HepG2 (cell line): ENCODE measurements at regions not wholly inside any gene's neighbourhood (a gene's known extent, or its start where the extent isn't known, plus 50 kb on each side); places are given as distances from the start of the nearest gene placed in this dataset.

Experiments
- ATAC-seq: fragments of 200-7000 bp; cut with Tn5 transposase; 3 replicates; pipeline ENCODE4 v1.9.1; 2020; ENCODE audit warnings: mild to moderate bottlenecking, moderate library complexity
- BruUV-seq: library from RNA; stranded (reverse); fragments of 400-500 nt; replicated peaks from 2 replicates; lab custom pipeline; 2021; lab: Mats Ljungman, UMichigan
- CTCF ChIA-PET: fragments of 300-600 bp; formaldehyde crosslinking; extraction: SDS; loops from one replicate; lab custom pipeline; 2021; ENCODE audit warnings: low total read pairs, inconsistent platforms, low intra/inter-chr PET ratio; lab: Yijun Ruan, JAX
- POLR2A ChIA-PET: fragments of 350-600 bp; sonication (Branson Sonifier 250); formaldehyde crosslinking; loops from one replicate; lab custom pipeline; 2020; ENCODE audit warnings: antibody characterized with exemption, inconsistent platforms; lab: Yijun Ruan, JAX
- DNase-seq: peaks from one replicate; pipeline ENCODE4 v3.0.0-alpha.2; 2015; ENCODE audit warnings: low spot score
- FAIRE-seq: peaks from 3 replicates; lab custom pipeline; 2011; peaks lifted over from hg19 to GRCh38; lab: Jason Lieb, UNC
- H2AFZ ChIP-seq: one replicate; pipeline ENCODE4 v1.6.1; 2011; ENCODE audit warnings: low read length, inconsistent platforms
- H3K27ac ChIP-seq: fragments of 300-600 bp; 3 replicates; pipeline ENCODE4 v1.8.0; 2011; ENCODE audit warnings: mixed run types, mild to moderate bottlenecking, mixed read lengths, low read length, inconsistent platforms; ENCODE audit not compliant: insufficient read depth; ENCODE audit errors: extremely low read length
- H3K27me3 ChIP-seq, 2 experiments: fragments of 200-600 bp in 1 of 2; 2 replicates in 1 of 2; 3 replicates in 1 of 2; pipeline versions ENCODE4 v1.6.0 to v1.8.0; 2011; ENCODE audit warnings: low read length in 2 of 2, mild to moderate bottlenecking in 2 of 2, moderate library complexity in 2 of 2, inconsistent platforms in 1 of 2; ENCODE audit not compliant: insufficient read depth in 2 of 2, control insufficient read depth in 1 of 2
- H3K36me3 ChIP-seq, 2 experiments: fragments of 200-600 bp in 1 of 2; replicated peaks in 1 of 2; 2 replicates in 1 of 2; 3 replicates in 1 of 2; pipeline versions ENCODE4 v1.5.1 to v1.8.0; 2011; ENCODE audit warnings: low read length in 2 of 2, inconsistent platforms in 1 of 2; ENCODE audit not compliant: insufficient read depth in 2 of 2, control insufficient read depth in 1 of 2
- H3K4me1 ChIP-seq: 2 replicates; pipeline ENCODE4 v1.5.1; 2012; ENCODE audit warnings: low read length, inconsistent platforms; ENCODE audit not compliant: insufficient read depth
- H3K4me2 ChIP-seq: 2 replicates; pipeline ENCODE4 v1.6.0; 2011; ENCODE audit warnings: low read depth, low read length, inconsistent platforms
- H3K4me3 ChIP-seq, 3 experiments: fragments of 200-600 bp in 1 of 3; sonication (generic), shearing (Covaris generic) in 1 of 3; replicated peaks in 1 of 3; 2 replicates each; pipeline ENCODE4 v1.5.1; 2011 to 2016; ENCODE audit warnings: low read length in 3 of 3, inconsistent platforms in 2 of 3, low read depth in 2 of 3, mild to moderate bottlenecking in 2 of 3, control low read depth in 1 of 3, mixed read lengths in 1 of 3; ENCODE audit not compliant: insufficient read depth in 1 of 3
- H3K79me2 ChIP-seq: one replicate; pipeline ENCODE4 v1.6.1; 2011; ENCODE audit warnings: low read length, inconsistent platforms; ENCODE audit not compliant: insufficient read depth
- H3K9ac ChIP-seq: 2 replicates; pipeline ENCODE4 v1.6.0; 2011; ENCODE audit warnings: mild to moderate bottlenecking, low read depth, low read length, inconsistent platforms; ENCODE audit not compliant: insufficient read depth
- H3K9me3 ChIP-seq: 2 replicates; pipeline ENCODE4 v1.5.1; 2012; ENCODE audit warnings: mild to moderate bottlenecking, low read length
- H4K20me1 ChIP-seq: 2 replicates; pipeline ENCODE4 v1.6.0; 2011; ENCODE audit warnings: inconsistent platforms, mild to moderate bottlenecking, low read length, moderate library complexity; ENCODE audit not compliant: insufficient read depth
- ADNP ChIP-seq: sonication (generic); formaldehyde crosslinking; IDR thresholded peaks from 2 replicates; pipeline ENCODE4 v1.4.0; 2020; ENCODE audit warnings: missing genetic modification reagents
- CENPX ChIP-seq: sonication (generic); formaldehyde crosslinking; IDR thresholded peaks from 2 replicates; pipeline ENCODE4 v1.9.0; 2021; ENCODE audit warnings: mild to moderate bottlenecking, missing genetic modification reagents, moderate library complexity
- GRHL1 ChIP-seq: sonication (generic); formaldehyde crosslinking; conservative IDR thresholded peaks from 2 replicates; pipeline ENCODE4 v1.8.0; 2022; ENCODE audit warnings: missing genetic modification reagents
- HDAC6 ChIP-seq: fragments of 200-600 bp; sonication (generic); IDR thresholded peaks from 2 replicates; pipeline ENCODE4 v1.7.0; 2017; ENCODE audit warnings: mild to moderate bottlenecking, antibody characterized with exemption, low read length, low read depth
- HMGA1 ChIP-seq: sonication (generic); formaldehyde crosslinking; conservative IDR thresholded peaks from 2 replicates; pipeline ENCODE4 v1.4.0; 2020; ENCODE audit warnings: missing genetic modification reagents
- HOXA7 ChIP-seq: sonication (generic); formaldehyde crosslinking; IDR thresholded peaks from 2 replicates; pipeline ENCODE4 v1.8.1; 2022; ENCODE audit warnings: mild to moderate bottlenecking, missing genetic modification reagents, moderate library complexity
- IRF2 ChIP-seq: IDR thresholded peaks from 2 replicates; pipeline ENCODE4 v1.6.1; 2018; ENCODE audit warnings: missing genetic modification reagents, missing compliant biosample characterization
- KMT2A ChIP-seq: sonication (generic); formaldehyde crosslinking; IDR thresholded peaks from 2 replicates; pipeline ENCODE4 v1.4.0; 2020; ENCODE audit warnings: missing genetic modification reagents
- NFYB ChIP-seq: sonication (generic); formaldehyde crosslinking; IDR thresholded peaks from 2 replicates; pipeline ENCODE4 v1.4.0; 2020; ENCODE audit warnings: missing genetic modification reagents
- NPAS2 ChIP-seq: sonication (generic); formaldehyde crosslinking; IDR thresholded peaks from 2 replicates; pipeline ENCODE4 v1.8.0; 2022; ENCODE audit warnings: mild to moderate bottlenecking, missing genetic modification reagents, borderline replicate concordance
- RORA ChIP-seq: sonication (generic); formaldehyde crosslinking; IDR thresholded peaks from 2 replicates; pipeline ENCODE4 v1.5.0; 2020; ENCODE audit warnings: mild to moderate bottlenecking, missing genetic modification reagents, moderate library complexity
- SP140L ChIP-seq: sonication (generic); formaldehyde crosslinking; IDR thresholded peaks from 2 replicates; pipeline ENCODE4 v1.4.0; 2020; ENCODE audit warnings: missing genetic modification reagents, borderline replicate concordance
- ZNF619 ChIP-seq: sonication (generic); formaldehyde crosslinking; IDR thresholded peaks from 2 replicates; pipeline ENCODE4 v1.4.0; 2020; ENCODE audit warnings: mild to moderate bottlenecking, missing genetic modification reagents
- ZNF678 ChIP-seq: sonication (generic); formaldehyde crosslinking; IDR thresholded peaks from 2 replicates; pipeline ENCODE4 v1.4.0; 2020; ENCODE audit warnings: mild to moderate bottlenecking, missing genetic modification reagents
- ZNF777 ChIP-seq: sonication (generic); formaldehyde crosslinking; IDR thresholded peaks from 2 replicates; pipeline ENCODE4 v1.4.0; 2020; ENCODE audit warnings: missing genetic modification reagents
- WGBS: methylation state at CpG from one replicate; pipeline ENCODE4 v1.1.6; 2017; ENCODE audit warnings: low lambda C conversion rate; 5-methylcytosine and 5-hydroxymethylcytosine counted together
- in situ Hi-C: cut with HindIII; loops from 2 replicates; pipeline ENCODE4 v1.10.0; 2017; ENCODE audit warnings: low pct_unique_long_range_greater_than_20kb; ENCODE audit not compliant: extremely low pct_ligation_motif_present
- intact Hi-C: fragments of 100-400 bp; cut with micrococcal nuclease; formaldehyde crosslinking; loops from one replicate; pipeline ENCODE4 v1.10.0; 2022; ENCODE audit not compliant: unreplicated experiment
- TF ChIP-seq, protein P1 (sequence below): IDR thresholded peaks from 2 replicates; pipeline ENCODE4 v1.6.1; 2016; ENCODE audit warnings: missing compliant biosample characterization, missing genetic modification reagents, borderline replicate concordance
- TF ChIP-seq, protein P2 (sequence below): sonication (generic); formaldehyde crosslinking; IDR thresholded peaks from 2 replicates; pipeline ENCODE4 v1.8.0; 2022; ENCODE audit warnings: mild to moderate bottlenecking, missing genetic modification reagents, moderate library complexity

DNA sequence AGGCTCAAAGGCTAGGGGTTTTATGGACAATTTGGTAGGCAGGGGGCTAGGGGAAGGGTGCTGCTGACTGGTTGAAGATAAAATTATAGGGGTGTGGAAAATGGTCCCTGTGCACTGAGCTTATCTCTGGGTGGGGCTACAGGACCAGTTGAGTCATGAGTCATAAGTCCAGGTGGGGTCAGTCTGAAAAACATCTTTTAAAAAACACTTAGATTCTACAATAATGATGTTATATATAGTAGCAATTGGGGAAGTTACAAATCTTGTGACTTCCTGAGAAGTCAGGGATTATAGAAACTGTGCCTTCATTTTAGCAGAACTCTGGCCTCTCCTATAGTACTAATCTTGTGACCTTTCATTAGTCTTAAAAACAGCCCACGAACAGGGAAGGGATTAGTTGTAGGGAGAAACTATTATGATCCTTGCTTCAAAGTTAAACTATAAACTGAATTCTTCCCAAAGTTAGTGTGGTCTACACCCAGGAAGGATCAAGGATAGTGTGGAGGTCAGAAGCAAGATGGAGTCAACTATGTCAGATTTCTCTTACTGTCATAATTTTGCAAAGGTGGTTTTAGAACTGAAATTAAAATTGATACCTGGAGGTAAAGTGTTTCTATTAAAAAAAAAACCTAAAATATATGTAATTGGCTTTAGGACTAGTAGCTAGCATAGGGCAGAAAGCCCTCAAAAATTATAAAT lies 130.1 kb downstream of the P2RY1 start:
- in situ Hi-C loops: no loop called here
- ATAC-seq (no peak), FAIRE-seq (no peak), DNase-seq (no peak)
- Histone ChIP-seq H4K20me1 (no peaks in the 10 kb centered on the region), H3K27me3 (no peaks in the 10 kb centered on the region), H3K9ac (no peak overlapping the region), H3K79me2 (no peaks in the 10 kb centered on the region), H3K4me3 (no peak overlapping the region), H3K4me1 (peaks cover 11% of the 10 kb centered on the region; the same call in 1 of the 2 replicates), H2AFZ (no peak overlapping the region), H3K36me3 (no peaks in the 10 kb centered on the region), H3K9me3 (no peaks in the 10 kb centered on the region), H3K4me2 (no peak overlapping the region), H3K27ac (no peak overlapping the region)
- CTCF ChIA-PET: no interaction called here
- BruUV-seq: no TSS peak
- TF ChIP-seq NPAS2 (CRISPR knock-in tag) (no peak), HOXA7 (CRISPR knock-in tag) (no peak), IRF2 (CRISPR knock-in tag) (no peak), ZNF678 (CRISPR knock-in tag) (no peak), ADNP (CRISPR knock-in tag) (no peak), RORA (CRISPR knock-in tag) (no peak), HMGA1 (CRISPR knock-in tag) (no peak), SP140L (CRISPR knock-in tag) (no peak), GRHL1 (CRISPR knock-in tag) (no peak), NFYB (no peak), KMT2A (CRISPR knock-in tag) (no peak), ZNF777 (no peak), HDAC6 (no peak), ZNF619 (no peak), CENPX (CRISPR knock-in tag) (no peak)
- TF ChIP-seq, protein P1, sequence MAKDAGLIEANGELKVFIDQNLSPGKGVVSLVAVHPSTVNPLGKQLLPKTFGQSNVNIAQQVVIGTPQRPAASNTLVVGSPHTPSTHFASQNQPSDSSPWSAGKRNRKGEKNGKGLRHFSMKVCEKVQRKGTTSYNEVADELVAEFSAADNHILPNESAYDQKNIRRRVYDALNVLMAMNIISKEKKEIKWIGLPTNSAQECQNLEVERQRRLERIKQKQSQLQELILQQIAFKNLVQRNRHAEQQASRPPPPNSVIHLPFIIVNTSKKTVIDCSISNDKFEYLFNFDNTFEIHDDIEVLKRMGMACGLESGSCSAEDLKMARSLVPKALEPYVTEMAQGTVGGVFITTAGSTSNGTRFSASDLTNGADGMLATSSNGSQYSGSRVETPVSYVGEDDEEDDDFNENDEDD (CRISPR knock-in tag): no peak
- TF ChIP-seq, protein P2, sequence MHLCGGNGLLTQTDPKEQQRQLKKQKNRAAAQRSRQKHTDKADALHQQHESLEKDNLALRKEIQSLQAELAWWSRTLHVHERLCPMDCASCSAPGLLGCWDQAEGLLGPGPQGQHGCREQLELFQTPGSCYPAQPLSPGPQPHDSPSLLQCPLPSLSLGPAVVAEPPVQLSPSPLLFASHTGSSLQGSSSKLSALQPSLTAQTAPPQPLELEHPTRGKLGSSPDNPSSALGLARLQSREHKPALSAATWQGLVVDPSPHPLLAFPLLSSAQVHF (CRISPR knock-in tag): no peak
- POLR2A ChIA-PET: no interaction called here
- 0% methylated on average over 1 of the region's 1 CpG for WGBS
- intact Hi-C loops: loop anchor here (5.0 kb wide), 1 partner anchor 493 kb away; no protein-coding TSS in a partner anchor
